ENCODE measurements at regions not wholly inside any gene's neighbourhood (a gene's known extent, or its start where the extent isn't known, plus 50 kb on each side); places are given as distances from the start of the nearest gene placed in this dataset.

DNA sequence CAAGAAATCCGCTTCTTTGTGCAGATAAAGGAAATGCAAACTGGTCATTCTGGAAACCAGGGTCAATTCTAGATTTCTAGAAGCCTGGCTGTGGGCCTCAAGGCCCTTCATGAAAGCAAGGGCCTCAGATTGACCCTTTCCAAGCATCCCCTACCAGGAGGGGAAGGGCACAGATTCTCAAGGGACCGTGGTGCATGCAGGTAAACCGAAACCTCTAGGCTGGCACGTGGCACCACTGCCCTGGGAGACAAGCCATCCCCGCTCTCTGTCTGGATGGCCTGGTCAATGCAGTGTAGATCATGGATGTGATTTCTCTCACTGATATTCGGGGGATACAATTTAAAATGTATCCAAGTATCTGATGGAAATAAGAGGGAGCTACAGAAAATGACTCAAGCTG, 69.4 kb downstream of the TOMM20 start:
- WGBS (ENCODE audit: insufficient coverage) = 63% methylated on average over 3 of the region's 6 CpGs
- H3K4me1 ChIP-seq (ENCODE audit: control extremely low read depth in 1 of 4, control insufficient read depth in 4 of 4, insufficient read depth in 4 of 4, low read length in 3 of 4) = peaks cover 9 to 38% (median 25%) of the 10 kb centered on the region in 4 experiments
- CTCF ChIA-PET = interaction anchor here (1.2 to 1.5 kb wide), 3 partner anchors 32 to 52 kb away, joined by 3 to 4 read pairs (median 3); no protein-coding TSS in a partner anchor
- DNase-seq = no peak
- H3K4me3 ChIP-seq (ENCODE audit: control insufficient read depth in 1 of 7, extremely low read depth in 1 of 7, insufficient read depth in 4 of 7, low read depth in 2 of 7, low read length in 6 of 7) = no peak overlapping the region
- H3K27me3 ChIP-seq (replicated peaks in 2 of 5; ENCODE audit: control insufficient read depth in 4 of 5, insufficient read depth in 5 of 5, low read length in 4 of 5) = no peaks in the 10 kb centered on the region
- H3K9me3 ChIP-seq (ENCODE audit: control extremely low read depth in 1 of 5, control insufficient read depth in 4 of 5, insufficient read depth in 2 of 5, low read depth in 1 of 5, low read length in 4 of 5) = no peaks in the 10 kb centered on the region
- POLR2A ChIA-PET = interaction anchor here (0.6 kb wide), 1 partner anchor 79 kb away, joined by 3 read pairs; no protein-coding TSS in a partner anchor
- no peak overlapping the region for H3K27ac ChIP-seq (ENCODE audit: insufficient read depth in 1 of 2, low read depth in 1 of 2, low read length in 2 of 2, poor library complexity in 1 of 2, severe bottlenecking in 2 of 2)
- no peaks in the 10 kb centered on the region for H3K36me3 ChIP-seq (ENCODE audit: control insufficient read depth in 4 of 4, insufficient read depth in 4 of 4, low read length in 3 of 4)

GRCh38 chr1:235058695-235059094, 69.9 kb downstream of the TOMM20 start:
- DNase-seq = no peak
- Histone ChIP-seq H3K36me3 (ENCODE audit: control insufficient read depth in 4 of 4, insufficient read depth in 4 of 4, low read length in 3 of 4) (no peaks in the 10 kb centered on the region), H3K4me1 (ENCODE audit: control extremely low read depth in 1 of 4, control insufficient read depth in 4 of 4, insufficient read depth in 4 of 4, low read length in 3 of 4) (peaks cover 9 to 33% (median 20%) of the 10 kb centered on the region in 4 experiments), H3K27ac (ENCODE audit: insufficient read depth in 1 of 2, low read depth in 1 of 2, low read length in 2 of 2, poor library complexity in 1 of 2, severe bottlenecking in 2 of 2) (no peak overlapping the region), H3K9me3 (ENCODE audit: control extremely low read depth in 1 of 5, control insufficient read depth in 4 of 5, insufficient read depth in 2 of 5, low read depth in 1 of 5, low read length in 4 of 5) (no peaks in the 10 kb centered on the region), H3K27me3 (replicated peaks in 2 of 5; ENCODE audit: control insufficient read depth in 4 of 5, insufficient read depth in 5 of 5, low read length in 4 of 5) (no peaks in the 10 kb centered on the region), H3K4me3 (ENCODE audit: control insufficient read depth in 1 of 7, extremely low read depth in 1 of 7, insufficient read depth in 4 of 7, low read depth in 2 of 7, low read length in 6 of 7) (no peak overlapping the region)
- ChIA-PET POLR2A (no interaction called here), CTCF (interaction anchor here (1.2 to 1.6 kb wide), 3 partner anchors 45 to 79 kb away, joined by 3 read pairs; no protein-coding TSS in a partner anchor)
- WGBS (ENCODE audit: insufficient coverage) = no CpG with 5 or more reads among the region's 1 CpG

GRCh38 chr1:235057385-235058306, 71.0 kb downstream of the TOMM20 start:
- 96% methylated on average over 9 of the region's 12 CpGs for WGBS (ENCODE audit: insufficient coverage)
- DNase-seq = no peak
- Histone ChIP-seq H3K9me3 (ENCODE audit: control extremely low read depth in 1 of 5, control insufficient read depth in 4 of 5, insufficient read depth in 2 of 5, low read depth in 1 of 5, low read length in 4 of 5) (no peaks in the 10 kb centered on the region), H3K27ac (ENCODE audit: insufficient read depth in 1 of 2, low read depth in 1 of 2, low read length in 2 of 2, poor library complexity in 1 of 2, severe bottlenecking in 2 of 2) (no peak overlapping the region), H3K36me3 (ENCODE audit: control insufficient read depth in 4 of 4, insufficient read depth in 4 of 4, low read length in 3 of 4) (no peaks in the 10 kb centered on the region), H3K4me1 (ENCODE audit: control extremely low read depth in 1 of 4, control insufficient read depth in 4 of 4, insufficient read depth in 4 of 4, low read length in 3 of 4) (peaks cover 5 to 24% (median 10%) of the 10 kb centered on the region in 4 experiments), H3K27me3 (replicated peaks in 2 of 5; ENCODE audit: control insufficient read depth in 4 of 5, insufficient read depth in 5 of 5, low read length in 4 of 5) (no peaks in the 10 kb centered on the region), H3K4me3 (ENCODE audit: control insufficient read depth in 1 of 7, extremely low read depth in 1 of 7, insufficient read depth in 4 of 7, low read depth in 2 of 7, low read length in 6 of 7) (no peak overlapping the region)
- ChIA-PET POLR2A (no interaction called here), CTCF (interaction anchor here (0.6 to 1.6 kb wide), 4 partner anchors 8 to 446 kb away, joined by 3 to 5 read pairs (median 3); no protein-coding TSS in a partner anchor)

DNA sequence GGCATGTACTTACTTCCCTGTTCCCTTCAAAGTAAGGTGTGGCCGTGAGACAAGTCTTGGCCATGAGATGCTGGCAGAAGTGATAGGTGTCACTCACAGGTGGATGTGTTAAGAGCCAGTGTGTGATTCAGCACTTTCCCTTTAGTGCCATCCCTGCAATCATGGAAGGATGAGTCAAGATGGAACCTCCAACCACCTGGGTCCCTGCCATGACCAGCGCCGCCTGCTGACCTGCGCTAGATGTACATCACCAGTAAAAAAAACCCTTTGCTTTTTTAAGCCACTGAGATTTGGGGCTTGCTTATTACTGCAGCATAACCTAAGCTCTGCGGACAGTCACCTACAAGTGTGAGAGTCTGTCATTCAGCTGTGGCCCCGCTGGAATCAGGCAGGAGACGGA, 71.7 kb downstream of the TOMM20 start:
- no peak overlapping the region for H3K27ac ChIP-seq (ENCODE audit: insufficient read depth in 1 of 2, low read depth in 1 of 2, low read length in 2 of 2, poor library complexity in 1 of 2, severe bottlenecking in 2 of 2)
- DNase-seq = no peak
- CTCF ChIA-PET = interaction anchor here (1.3 kb wide), 1 partner anchor 9 kb away, joined by 5 read pairs; no protein-coding TSS in a partner anchor

GRCh38 chr1:235054936-235055335, 73.7 kb downstream of the TOMM20 start:
- H3K9me3 ChIP-seq (ENCODE audit: control extremely low read depth in 1 of 5, control insufficient read depth in 4 of 5, insufficient read depth in 2 of 5, low read depth in 1 of 5, low read length in 4 of 5) = no peaks in the 10 kb centered on the region
- no peak overlapping the region for H3K27ac ChIP-seq (ENCODE audit: insufficient read depth in 1 of 2, low read depth in 1 of 2, low read length in 2 of 2, poor library complexity in 1 of 2, severe bottlenecking in 2 of 2)
- H3K36me3 ChIP-seq (ENCODE audit: control insufficient read depth in 4 of 4, insufficient read depth in 4 of 4, low read length in 3 of 4) = no peaks in the 10 kb centered on the region
- no peaks in the 10 kb centered on the region for H3K27me3 ChIP-seq (replicated peaks in 2 of 5; ENCODE audit: control insufficient read depth in 4 of 5, insufficient read depth in 5 of 5, low read length in 4 of 5)
- CTCF ChIA-PET = no interaction called here
- peaks cover 0 to 12% (median 2%) of the 10 kb centered on the region in 4 experiments for H3K4me1 ChIP-seq (ENCODE audit: control extremely low read depth in 1 of 4, control insufficient read depth in 4 of 4, insufficient read depth in 4 of 4, low read length in 3 of 4)
- POLR2A ChIA-PET = no interaction called here
- DNase-seq = no peak
- H3K4me3 ChIP-seq (ENCODE audit: control insufficient read depth in 1 of 7, extremely low read depth in 1 of 7, insufficient read depth in 4 of 7, low read depth in 2 of 7, low read length in 6 of 7) = no peak overlapping the region
- 97% methylated on average over 11 of the region's 13 CpGs for WGBS (ENCODE audit: insufficient coverage)

More for the DNA sequence above, 71.7 kb downstream of the TOMM20 start:
- Histone ChIP-seq H3K36me3 (ENCODE audit: control insufficient read depth in 4 of 4, insufficient read depth in 4 of 4, low read length in 3 of 4) (no peaks in the 10 kb centered on the region), H3K9me3 (ENCODE audit: control extremely low read depth in 1 of 5, control insufficient read depth in 4 of 5, insufficient read depth in 2 of 5, low read depth in 1 of 5, low read length in 4 of 5) (no peaks in the 10 kb centered on the region), H3K4me3 (ENCODE audit: control insufficient read depth in 1 of 7, extremely low read depth in 1 of 7, insufficient read depth in 4 of 7, low read depth in 2 of 7, low read length in 6 of 7) (no peak overlapping the region), H3K4me1 (ENCODE audit: control extremely low read depth in 1 of 4, control insufficient read depth in 4 of 4, insufficient read depth in 4 of 4, low read length in 3 of 4) (peaks cover 0 to 16% (median 4%) of the 10 kb centered on the region in 4 experiments), H3K27me3 (replicated peaks in 2 of 5; ENCODE audit: control insufficient read depth in 4 of 5, insufficient read depth in 5 of 5, low read length in 4 of 5) (no peaks in the 10 kb centered on the region)
- WGBS (ENCODE audit: insufficient coverage) = 97% methylated on average over 6 of the region's 7 CpGs
- POLR2A ChIA-PET = no interaction called here

DNA sequence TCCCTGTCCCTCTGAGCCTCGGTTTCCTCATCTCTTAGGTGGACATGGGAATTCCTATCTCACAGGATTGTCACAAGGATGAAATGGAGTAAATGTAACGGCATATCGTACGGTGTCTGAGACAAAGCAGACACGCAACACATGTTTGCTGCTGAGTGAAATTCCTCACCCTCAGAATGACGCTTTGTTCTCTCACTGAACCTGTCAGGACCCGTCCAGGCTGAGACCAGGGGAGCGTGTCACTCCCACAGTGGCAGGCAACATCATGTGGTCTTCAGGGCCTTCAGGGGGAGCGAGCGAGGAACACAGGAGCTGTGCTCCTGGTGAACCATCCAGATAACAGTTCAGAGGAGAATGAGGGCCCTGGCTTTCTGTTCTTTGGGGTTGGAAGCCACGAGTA, 74.2 kb downstream of the TOMM20 start:
- no peak overlapping the region for H3K4me3 ChIP-seq (ENCODE audit: control insufficient read depth in 1 of 7, extremely low read depth in 1 of 7, insufficient read depth in 4 of 7, low read depth in 2 of 7, low read length in 6 of 7)
- 99% methylated on average over 10 of the region's 11 CpGs for WGBS (ENCODE audit: insufficient coverage)
- DNase-seq = no peak
- POLR2A ChIA-PET = no interaction called here
- H3K36me3 ChIP-seq (ENCODE audit: control insufficient read depth in 4 of 4, insufficient read depth in 4 of 4, low read length in 3 of 4) = no peaks in the 10 kb centered on the region
- peaks cover 0 to 17% (median 6%) of the 10 kb centered on the region in 4 experiments for H3K4me1 ChIP-seq (ENCODE audit: control extremely low read depth in 1 of 4, control insufficient read depth in 4 of 4, insufficient read depth in 4 of 4, low read length in 3 of 4)
- H3K27me3 ChIP-seq (replicated peaks in 2 of 5; ENCODE audit: control insufficient read depth in 4 of 5, insufficient read depth in 5 of 5, low read length in 4 of 5) = no peaks in the 10 kb centered on the region
- CTCF ChIA-PET = interaction anchor here (0.6 to 1.0 kb wide), 3 partner anchors 8 to 457 kb away, joined by 3 to 4 read pairs (median 3); no protein-coding TSS in a partner anchor
- H3K27ac ChIP-seq (ENCODE audit: insufficient read depth in 1 of 2, low read depth in 1 of 2, low read length in 2 of 2, poor library complexity in 1 of 2, severe bottlenecking in 2 of 2) = no peak overlapping the region
- H3K9me3 ChIP-seq (ENCODE audit: control extremely low read depth in 1 of 5, control insufficient read depth in 4 of 5, insufficient read depth in 2 of 5, low read depth in 1 of 5, low read length in 4 of 5) = no peaks in the 10 kb centered on the region
